Astrocyte (in vitro differentiated cells and primary cell): ENCODE measurements at regions not wholly inside any gene's neighbourhood (a gene's known extent, or its start where the extent isn't known, plus 50 kb on each side); places are given as distances from the start of the nearest gene placed in this dataset.

Experiments used
- EZH2 ChIP-seq: IDR thresholded peaks from 2 replicates; pipeline ENCODE4 v1.6.1; 2012; ENCODE audit warnings: mild to moderate bottlenecking, low read length, inconsistent platforms; ENCODE audit not compliant: insufficient read depth
- TF ChIP-seq, protein P1 (sequence below): IDR thresholded peaks from 2 replicates; pipeline ENCODE4 v1.5.1; 2011; ENCODE audit warnings: low read depth, mild to moderate bottlenecking, inconsistent platforms, low read length, moderate library complexity; ENCODE audit not compliant: insufficient read depth

DNA sequence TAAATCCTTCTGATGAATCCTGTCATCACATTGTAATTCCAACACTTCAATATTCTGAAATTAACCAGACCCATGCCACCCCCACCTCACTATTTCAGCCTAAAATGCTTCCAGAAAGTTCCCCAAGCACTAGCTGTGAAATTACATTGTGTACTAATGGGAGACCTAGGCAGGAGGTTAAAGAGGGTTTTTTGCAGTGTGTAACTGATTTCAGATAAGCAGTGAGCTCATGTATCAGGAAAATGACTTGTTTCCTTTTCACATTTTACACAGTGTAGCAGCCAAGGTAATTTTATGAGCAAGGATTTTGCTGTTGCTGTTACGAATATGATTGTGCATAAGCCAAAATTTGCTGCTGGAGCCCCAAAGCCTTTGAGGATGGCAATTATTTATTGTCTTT lies 129.0 kb downstream of the INHBA start:
- TF ChIP-seq, protein P1, sequence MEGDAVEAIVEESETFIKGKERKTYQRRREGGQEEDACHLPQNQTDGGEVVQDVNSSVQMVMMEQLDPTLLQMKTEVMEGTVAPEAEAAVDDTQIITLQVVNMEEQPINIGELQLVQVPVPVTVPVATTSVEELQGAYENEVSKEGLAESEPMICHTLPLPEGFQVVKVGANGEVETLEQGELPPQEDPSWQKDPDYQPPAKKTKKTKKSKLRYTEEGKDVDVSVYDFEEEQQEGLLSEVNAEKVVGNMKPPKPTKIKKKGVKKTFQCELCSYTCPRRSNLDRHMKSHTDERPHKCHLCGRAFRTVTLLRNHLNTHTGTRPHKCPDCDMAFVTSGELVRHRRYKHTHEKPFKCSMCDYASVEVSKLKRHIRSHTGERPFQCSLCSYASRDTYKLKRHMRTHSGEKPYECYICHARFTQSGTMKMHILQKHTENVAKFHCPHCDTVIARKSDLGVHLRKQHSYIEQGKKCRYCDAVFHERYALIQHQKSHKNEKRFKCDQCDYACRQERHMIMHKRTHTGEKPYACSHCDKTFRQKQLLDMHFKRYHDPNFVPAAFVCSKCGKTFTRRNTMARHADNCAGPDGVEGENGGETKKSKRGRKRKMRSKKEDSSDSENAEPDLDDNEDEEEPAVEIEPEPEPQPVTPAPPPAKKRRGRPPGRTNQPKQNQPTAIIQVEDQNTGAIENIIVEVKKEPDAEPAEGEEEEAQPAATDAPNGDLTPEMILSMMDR = no peak
- no peak for TF ChIP-seq EZH2
